T47D (cell line): ENCODE measurements at regions not wholly inside any gene's neighbourhood (a gene's known extent, or its start where the extent isn't known, plus 50 kb on each side); places are given as distances from the start of the nearest gene placed in this dataset.

Experiments
- DNase-seq, 2 experiments: peaks; one replicate each; pipeline versions ENCODE4 v3.0.0 to v3.0.0-alpha.2; 2011 to 2012; ENCODE audit warnings: low read depth in 1 of 2, low spot score in 1 of 2
- JUND ChIP-seq: IDR thresholded peaks from 2 replicates; pipeline ENCODE4 v1.6.1; 2012; ENCODE audit warnings: low read depth
- in situ Hi-C: cut with HindIII; loops from 2 replicates; pipeline ENCODE4 v1.10.0; 2016; ENCODE audit warnings: low sequenced_read_pairs, low pct_unique_long_range_greater_than_20kb

GRCh38 chr4:8940792-8941491, 69.3 kb upstream of the HMX1 start:
- in situ Hi-C loops = no loop called here
- peak; percentile 24 to 55 for DNase-seq
- no peak for TF ChIP-seq JUND

GRCh38 chr4:8939840-8940742, 68.5 kb upstream of the HMX1 start:
- DNase-seq = no peak
- in situ Hi-C loops = no loop called here
- no peak for TF ChIP-seq JUND

GRCh38 chr4:8939160-8939839, 67.7 kb upstream of the HMX1 start:
- in situ Hi-C loops = no loop called here
- no peak for TF ChIP-seq JUND

GRCh38 chr4:8938623-8939022, 67.0 kb upstream of the HMX1 start:
- in situ Hi-C loops = no loop called here
- DNase-seq = no peak
- no peak for TF ChIP-seq JUND

More at GRCh38 chr4:8939160-8939839, 67.7 kb upstream of the HMX1 start:
- DNase-seq = no peak

- TF ChIP-seq JUND = no peak
- in situ Hi-C loops = no loop called here
- DNase-seq = no peak
Observed at GRCh38 chr4:8938137-8938536, 66.5 kb upstream of the HMX1 start.

- in situ Hi-C loops = no loop called here
- no peak for TF ChIP-seq JUND
- DNase-seq = no peak
Observed at GRCh38 chr4:8932884-8933283, 61.2 kb upstream of the HMX1 start.

GRCh38 chr4:8928074-8928473, 56.4 kb upstream of the HMX1 start:
- DNase-seq = no peak
- TF ChIP-seq JUND = no peak
- in situ Hi-C loops = no loop called here

GRCh38 chr4:8922481-8922880, 50.8 kb upstream of the HMX1 start:
- TF ChIP-seq JUND = no peak
- in situ Hi-C loops = no loop called here
- DNase-seq = no peak

GRCh38 chr4:8921465-8921864, 49.8 kb upstream of the HMX1 start:
- no peak for TF ChIP-seq JUND
- DNase-seq = no peak
- in situ Hi-C loops = no loop called here
